Fibroblast of lung (primary cell): ENCODE measurements at regions not wholly inside any gene's neighbourhood (a gene's known extent, or its start where the extent isn't known, plus 50 kb on each side); places are given as distances from the start of the nearest gene placed in this dataset.

Experiments used
- EZH2 ChIP-seq: IDR thresholded peaks from 2 replicates; pipeline ENCODE4 v1.5.1; 2012; ENCODE audit warnings: low read length, control low read depth, mild to moderate bottlenecking; ENCODE audit errors: missing control alignments
- TF ChIP-seq, protein P1 (sequence below), 2 donors: IDR thresholded peaks in 1 of 2; conservative IDR thresholded peaks in 1 of 2; 1 replicate in 1 of 2; 2 replicates in 1 of 2; pipeline ENCODE4 v1.5.1; 2011 to 2012; ENCODE audit warnings: low read length in 2 of 2, control low read depth in 1 of 2, inconsistent platforms in 1 of 2, low read depth in 1 of 2, mild to moderate bottlenecking in 1 of 2

DNA sequence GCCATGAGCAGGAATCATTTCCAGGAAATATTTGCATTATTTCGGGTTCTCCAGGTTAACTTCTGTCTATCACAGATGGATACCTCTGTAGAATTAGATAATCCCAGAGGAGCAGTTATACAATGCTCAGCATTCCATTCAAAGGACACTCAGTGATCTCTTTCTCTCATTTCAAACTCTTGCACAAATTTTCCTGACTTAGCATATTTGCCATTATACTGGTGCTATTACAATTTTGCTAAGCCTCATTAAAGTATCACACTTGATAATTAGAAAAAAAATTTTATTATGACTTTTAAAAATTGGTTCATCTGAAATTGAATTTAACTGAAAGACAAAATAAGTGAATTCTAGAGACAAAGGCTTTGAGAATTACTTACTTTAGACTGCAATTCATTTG lies 469.0 kb downstream of the EPHA3 start:
- TF ChIP-seq, protein P1, sequence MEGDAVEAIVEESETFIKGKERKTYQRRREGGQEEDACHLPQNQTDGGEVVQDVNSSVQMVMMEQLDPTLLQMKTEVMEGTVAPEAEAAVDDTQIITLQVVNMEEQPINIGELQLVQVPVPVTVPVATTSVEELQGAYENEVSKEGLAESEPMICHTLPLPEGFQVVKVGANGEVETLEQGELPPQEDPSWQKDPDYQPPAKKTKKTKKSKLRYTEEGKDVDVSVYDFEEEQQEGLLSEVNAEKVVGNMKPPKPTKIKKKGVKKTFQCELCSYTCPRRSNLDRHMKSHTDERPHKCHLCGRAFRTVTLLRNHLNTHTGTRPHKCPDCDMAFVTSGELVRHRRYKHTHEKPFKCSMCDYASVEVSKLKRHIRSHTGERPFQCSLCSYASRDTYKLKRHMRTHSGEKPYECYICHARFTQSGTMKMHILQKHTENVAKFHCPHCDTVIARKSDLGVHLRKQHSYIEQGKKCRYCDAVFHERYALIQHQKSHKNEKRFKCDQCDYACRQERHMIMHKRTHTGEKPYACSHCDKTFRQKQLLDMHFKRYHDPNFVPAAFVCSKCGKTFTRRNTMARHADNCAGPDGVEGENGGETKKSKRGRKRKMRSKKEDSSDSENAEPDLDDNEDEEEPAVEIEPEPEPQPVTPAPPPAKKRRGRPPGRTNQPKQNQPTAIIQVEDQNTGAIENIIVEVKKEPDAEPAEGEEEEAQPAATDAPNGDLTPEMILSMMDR (conservative IDR thresholded peaks at IDR 0.05 in 1 of 2, IDR thresholded peaks at IDR 0.05 in 1 of 2; ENCODE audit: low read depth in 1 of 2, low read length in 2 of 2) = no peak
- TF ChIP-seq EZH2 = no peak
